ENCODE measurements at regions not wholly inside any gene's neighbourhood (a gene's known extent, or its start where the extent isn't known, plus 50 kb on each side); places are given as distances from the start of the nearest gene placed in this dataset.

- no peak for TF ChIP-seq EZH2phosphoT487 (IDR thresholded peaks at IDR 0.05; ENCODE audit: low read depth, severe bottlenecking, unreplicated experiment)
- no peak for TF ChIP-seq CTCF (IDR thresholded peaks at IDR 0.05; ENCODE audit: poor library complexity)
- no peak for TF ChIP-seq EZH2 (IDR thresholded peaks at IDR 0.05; ENCODE audit: borderline replicate concordance)
Observed at GRCh38 chr3:102200560-102200959, 234.3 kb upstream of the ZPLD1 start.
